HG03159 (cell line): ENCODE measurements at regions not wholly inside any gene's neighbourhood (a gene's known extent, or its start where the extent isn't known, plus 50 kb on each side); places are given as distances from the start of the nearest gene placed in this dataset.
"Not testable (repeated sequence)": the region's sequence is repeated elsewhere in the genome, so short reads cannot be mapped to it uniquely, and the experiment has no call there.

ENCODE experiments used
- ATAC-seq: cut with Tn5 transposase; IDR thresholded peaks from one replicate; pipeline ENCODE4 v1.9.1; 2021; ENCODE audit warnings: mild to moderate bottlenecking, moderate library complexity; ENCODE audit not compliant: unreplicated experiment

- ATAC-seq = no peak
Observed at GRCh38 chr5:164466033-164466432, 960.6 kb downstream of the MAT2B start.

DNA sequence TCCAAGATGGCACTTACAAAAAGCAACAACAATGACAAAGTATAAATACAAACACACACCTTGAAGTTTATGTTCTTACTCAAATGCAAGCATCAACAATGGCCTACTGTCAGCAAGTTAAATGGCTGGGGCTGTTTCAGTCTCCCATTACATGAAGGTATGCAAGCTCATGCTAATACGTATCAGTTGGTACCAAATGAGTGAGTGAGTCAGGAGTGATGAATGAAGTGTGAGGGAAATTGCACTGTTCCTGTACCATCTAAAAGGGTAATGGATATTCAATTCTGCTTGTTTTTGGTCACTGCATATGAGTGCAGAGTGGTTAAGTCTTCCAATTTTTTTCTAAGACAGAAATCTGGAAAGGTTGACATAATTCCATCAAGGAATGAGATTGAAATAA lies 964.9 kb downstream of the MAT2B start:
- no peak for ATAC-seq

DNA sequence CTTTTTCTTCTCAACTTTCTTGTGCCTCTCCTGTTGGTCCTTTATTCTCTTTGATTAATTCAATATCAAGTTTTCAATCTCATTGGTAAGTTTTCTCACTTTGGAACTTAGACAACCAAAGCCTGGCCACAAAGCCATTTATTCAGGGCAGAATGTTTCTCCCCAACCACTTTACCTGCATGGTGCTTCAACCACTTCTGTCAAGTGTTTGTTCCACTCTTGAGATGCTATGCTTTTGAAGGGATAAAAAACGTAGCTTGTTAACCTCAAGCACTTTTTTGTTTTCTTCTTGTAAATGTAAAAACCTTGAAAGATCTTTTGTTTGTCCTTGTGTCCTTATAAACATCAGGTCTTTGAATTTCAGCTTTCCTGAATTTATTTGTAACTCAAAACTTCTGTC lies 966.7 kb downstream of the MAT2B start:
- no peak for ATAC-seq

GRCh38 chr5:164475339-164475977 lies 970.0 kb downstream of the MAT2B start:
- no peak for ATAC-seq

DNA sequence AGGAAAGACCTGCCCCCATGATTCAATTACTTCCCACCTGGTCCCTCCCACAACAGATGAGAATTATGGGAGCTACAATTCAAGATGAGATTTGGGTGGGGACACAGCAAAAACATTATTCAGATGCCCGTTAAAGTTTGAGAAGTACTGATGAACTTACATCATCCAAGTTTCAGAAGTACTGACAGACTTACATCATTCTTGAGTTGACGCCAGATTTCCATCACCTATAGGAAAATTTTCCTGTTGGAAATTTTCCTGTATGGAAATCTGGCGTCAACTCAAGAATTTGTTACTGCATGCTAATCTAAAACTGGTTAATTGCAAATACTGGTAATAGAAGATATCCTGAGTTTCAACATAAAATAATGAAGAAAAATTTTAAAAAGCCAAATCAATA lies 975.9 kb downstream of the MAT2B start:
- ATAC-seq = no peak

GRCh38 chr5:164482351-164482750 lies 976.9 kb downstream of the MAT2B start:
- no peak for ATAC-seq

DNA sequence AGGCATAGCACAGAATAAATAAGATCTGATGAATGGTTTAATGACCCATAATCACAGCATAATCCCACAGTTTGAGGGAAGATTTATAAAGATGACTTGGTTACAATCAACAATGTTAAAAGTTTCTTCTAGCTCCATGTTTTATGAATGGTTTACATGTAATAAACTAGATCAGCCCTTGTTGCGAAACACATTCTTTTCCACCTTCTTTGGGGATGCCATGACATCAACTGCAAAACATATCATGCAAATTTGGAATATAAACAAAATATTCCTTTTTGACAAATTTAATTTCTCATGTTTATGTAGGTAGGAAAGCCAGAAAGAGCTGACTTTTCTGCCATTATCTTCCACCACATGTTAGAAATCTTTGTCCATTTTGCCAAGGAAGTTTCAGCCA lies 979.5 kb downstream of the MAT2B start:
- no peak for ATAC-seq

GRCh38 chr5:164487939-164488338 lies 982.5 kb downstream of the MAT2B start:
- ATAC-seq = no peak

DNA sequence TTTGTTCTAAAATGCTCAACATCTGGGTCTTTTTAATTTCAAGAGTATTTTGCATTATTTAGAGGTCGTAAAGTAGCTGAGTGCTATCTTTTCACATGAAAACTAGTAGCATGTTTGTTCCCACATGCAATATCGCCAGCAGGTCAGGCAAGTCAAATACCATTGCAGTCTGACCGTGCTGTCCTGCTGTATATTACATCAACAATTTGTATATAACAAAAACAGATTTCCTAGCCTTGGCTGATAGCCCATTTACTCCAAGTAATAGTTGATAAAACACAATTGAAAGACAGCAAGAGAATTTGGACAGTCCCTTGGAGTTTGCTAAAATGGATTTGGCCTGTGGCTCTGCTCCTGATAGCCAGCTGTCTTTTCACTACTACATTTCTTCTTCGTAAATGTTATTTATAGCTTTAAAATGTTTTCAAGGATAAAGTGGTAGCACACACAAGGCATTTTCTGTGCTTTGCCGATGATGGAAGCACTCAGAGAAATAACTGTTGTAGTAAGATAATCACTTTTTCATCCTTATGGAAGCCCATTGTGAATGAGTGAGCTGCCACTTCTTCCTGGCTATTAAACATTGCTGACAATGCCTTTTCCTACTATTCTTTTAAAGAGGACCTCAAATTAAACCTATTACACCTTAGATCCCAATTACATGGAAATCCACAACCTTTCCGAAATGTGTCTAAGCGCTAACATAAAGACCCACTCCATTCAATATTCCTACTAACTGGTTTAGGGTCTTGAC lies 992.1 kb downstream of the MAT2B start:
- no peak for ATAC-seq

GRCh38 chr5:164498438-164498837 lies 993.0 kb downstream of the MAT2B start:
- no peak for ATAC-seq

GRCh38 chr5:164500856-164501255 lies 995.4 kb downstream of the MAT2B start:
- no peak for ATAC-seq

- no peak for ATAC-seq
Observed at GRCh38 chr5:164501344-164501743, 995.9 kb downstream of the MAT2B start.

- ATAC-seq = peak; percentile 81
Observed at GRCh38 chr5:164504141-164504772, 998.8 kb downstream of the MAT2B start.

DNA sequence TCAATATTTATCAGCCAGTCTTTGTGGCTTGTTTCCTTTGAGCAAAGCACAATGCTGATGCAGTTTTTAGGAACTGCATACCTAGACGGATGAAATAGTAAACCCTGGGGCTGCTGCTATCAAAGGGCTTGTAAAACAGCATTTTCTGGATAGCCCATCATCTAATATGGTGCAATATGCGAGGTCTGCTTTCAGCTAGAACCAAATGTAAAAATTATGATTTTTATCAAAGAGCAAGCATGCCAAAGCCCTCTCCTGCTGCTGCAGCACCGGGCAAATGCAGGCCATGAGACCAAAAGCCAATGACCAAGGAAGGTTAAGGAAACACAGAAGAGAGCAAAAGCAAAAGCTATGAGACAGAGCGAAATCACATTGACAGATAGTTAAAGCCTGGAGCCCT lies 1000.4 kb downstream of the MAT2B start:
- no peak for ATAC-seq

- no peak for ATAC-seq
Observed at GRCh38 chr5:164518067-164518740, 1012.8 kb downstream of the MAT2B start.

DNA sequence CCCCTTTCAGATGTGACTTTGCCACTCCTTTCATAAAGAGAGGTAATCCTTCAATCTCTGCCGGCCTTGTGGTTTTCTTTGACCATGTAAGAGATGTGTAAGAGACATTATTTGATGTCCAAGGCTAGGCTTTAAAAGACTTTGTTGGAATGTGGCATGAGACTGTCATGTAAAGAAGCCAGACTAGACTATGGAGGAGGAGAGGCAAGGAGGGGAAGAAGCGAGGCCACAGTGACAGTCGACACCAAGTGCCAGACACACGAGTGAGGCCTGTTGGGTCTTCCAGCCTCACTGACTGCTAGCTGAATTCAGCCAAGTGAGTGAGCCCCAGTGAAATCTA lies 1013.3 kb downstream of the MAT2B start:
- ATAC-seq = no peak

GRCh38 chr5:164532235-164532900 lies 1026.9 kb downstream of the MAT2B start:
- no peak for ATAC-seq

DNA sequence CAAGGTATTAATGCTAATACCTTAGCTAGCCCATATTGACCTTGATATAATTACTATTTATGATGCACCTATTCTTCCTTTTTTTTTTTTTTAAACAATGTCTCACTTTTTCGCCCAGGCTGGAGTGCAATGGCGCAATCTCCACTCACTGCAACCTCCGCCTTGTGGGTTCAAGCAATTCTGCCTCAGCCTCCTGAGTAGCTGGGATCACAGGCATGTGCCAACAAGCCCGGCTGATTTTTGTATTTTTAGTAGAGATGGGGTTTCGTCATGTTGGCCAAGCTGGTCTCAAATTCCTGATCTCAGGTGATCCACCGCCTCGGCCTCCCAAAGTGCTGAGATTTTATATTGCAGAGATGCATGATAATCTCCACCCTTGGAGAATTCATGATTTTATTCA lies 1028.0 kb downstream of the MAT2B start:
- not testable (repeated sequence) for ATAC-seq

GRCh38 chr5:164540174-164540573 lies 1034.8 kb downstream of the MAT2B start:
- no peak for ATAC-seq

DNA sequence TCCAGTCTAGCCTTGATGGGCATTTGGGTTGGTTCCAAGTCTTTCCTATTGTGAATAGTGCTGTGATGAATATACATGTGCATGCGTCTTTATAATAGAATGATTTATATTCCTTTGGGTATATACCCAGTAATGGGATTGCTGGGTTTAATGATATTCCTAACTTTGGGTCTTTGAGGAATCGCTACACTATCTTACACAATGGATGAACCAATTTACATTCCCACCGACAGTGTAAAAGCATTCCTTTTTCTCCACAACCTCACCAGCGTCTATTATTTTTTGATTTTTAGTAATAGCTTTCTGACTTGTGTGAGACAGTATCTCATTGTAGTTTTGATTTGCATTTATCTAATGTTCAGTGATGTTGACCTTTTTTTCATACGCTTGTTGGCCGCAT lies 1040.1 kb downstream of the MAT2B start:
- no peak for ATAC-seq

GRCh38 chr5:164553851-164554250 lies 1048.4 kb downstream of the MAT2B start:
- no peak for ATAC-seq
